GM19452 (cell line): ENCODE measurements at regions not wholly inside any gene's neighbourhood (a gene's known extent, or its start where the extent isn't known, plus 50 kb on each side); places are given as distances from the start of the nearest gene placed in this dataset.

Source experiments
- ATAC-seq: cut with Tn5 transposase; IDR thresholded peaks from one replicate; pipeline ENCODE4 v1.9.1; 2021; ENCODE audit not compliant: unreplicated experiment

DNA sequence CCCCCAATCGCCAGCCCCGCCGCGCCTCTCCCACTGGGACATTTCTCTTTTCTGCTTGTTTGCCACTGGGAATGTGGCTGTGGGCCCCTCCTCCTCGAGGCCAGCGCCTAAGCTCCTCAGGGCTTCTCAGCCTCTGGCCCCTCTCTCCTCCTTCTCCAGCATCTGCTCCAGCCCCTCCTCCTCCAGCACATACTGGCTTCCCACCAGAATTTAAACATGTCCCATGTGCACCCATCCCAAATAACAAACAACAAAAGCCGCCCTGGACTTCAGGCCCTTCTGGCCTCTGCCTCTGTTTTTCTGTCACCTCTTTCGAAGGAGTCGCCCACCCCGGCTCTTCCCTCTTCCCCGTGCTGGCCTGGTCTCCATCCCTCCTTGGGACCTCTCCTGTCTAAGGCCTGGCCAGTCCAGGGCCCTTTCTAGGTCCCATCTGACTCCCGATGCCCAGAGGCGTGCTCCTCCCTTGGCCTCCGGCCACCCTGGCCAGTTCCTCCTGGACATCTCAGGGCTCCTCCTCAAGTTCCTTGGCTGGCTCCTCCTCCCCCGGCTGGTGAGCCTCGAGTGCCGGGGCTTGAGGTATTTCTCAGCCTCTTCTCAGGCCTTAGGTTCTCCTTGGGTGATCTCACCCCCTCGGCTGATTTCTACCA lies 94.6 kb upstream of the SLC6A6 start:
- no peak for ATAC-seq

DNA sequence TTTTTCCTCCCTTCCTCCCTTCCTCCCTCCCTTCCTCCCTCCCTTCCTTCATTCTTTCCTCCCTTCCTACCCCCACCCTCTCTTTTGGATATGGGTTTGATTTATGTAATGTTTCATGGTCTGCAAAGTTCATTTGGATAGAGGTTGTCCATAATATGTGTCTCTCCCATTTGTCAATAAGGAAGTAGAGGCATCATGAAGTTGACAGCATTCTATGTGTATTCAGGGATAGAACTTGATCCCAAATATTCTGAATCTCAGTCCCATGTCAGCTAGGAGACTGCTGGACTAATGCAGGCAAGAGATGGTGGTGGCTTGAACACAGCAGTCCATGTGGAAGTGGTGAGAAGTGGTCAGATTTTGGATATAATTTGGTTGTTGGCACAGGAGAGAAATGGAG lies 90.7 kb upstream of the SLC6A6 start:
- ATAC-seq = no peak

DNA sequence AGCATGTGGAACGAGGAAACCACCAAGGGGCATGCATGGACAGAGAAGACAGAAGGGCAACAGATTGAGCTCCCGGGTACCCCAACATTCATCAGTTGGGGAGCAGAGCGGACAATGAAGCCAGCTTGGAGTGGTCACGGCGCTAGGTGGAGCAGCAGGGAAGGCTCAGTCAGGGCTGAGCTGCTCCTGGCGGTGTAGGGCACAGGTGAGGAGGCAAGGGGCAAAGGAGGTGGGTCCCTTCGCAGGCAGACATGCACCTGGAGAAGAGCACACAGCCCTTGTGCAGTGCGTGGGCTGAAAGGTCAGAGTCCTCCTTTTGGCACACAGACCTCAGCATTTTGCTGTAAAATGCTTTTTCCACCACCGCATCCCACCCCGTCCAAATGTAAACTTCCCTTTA lies 90.0 kb upstream of the SLC6A6 start:
- no peak for ATAC-seq

DNA sequence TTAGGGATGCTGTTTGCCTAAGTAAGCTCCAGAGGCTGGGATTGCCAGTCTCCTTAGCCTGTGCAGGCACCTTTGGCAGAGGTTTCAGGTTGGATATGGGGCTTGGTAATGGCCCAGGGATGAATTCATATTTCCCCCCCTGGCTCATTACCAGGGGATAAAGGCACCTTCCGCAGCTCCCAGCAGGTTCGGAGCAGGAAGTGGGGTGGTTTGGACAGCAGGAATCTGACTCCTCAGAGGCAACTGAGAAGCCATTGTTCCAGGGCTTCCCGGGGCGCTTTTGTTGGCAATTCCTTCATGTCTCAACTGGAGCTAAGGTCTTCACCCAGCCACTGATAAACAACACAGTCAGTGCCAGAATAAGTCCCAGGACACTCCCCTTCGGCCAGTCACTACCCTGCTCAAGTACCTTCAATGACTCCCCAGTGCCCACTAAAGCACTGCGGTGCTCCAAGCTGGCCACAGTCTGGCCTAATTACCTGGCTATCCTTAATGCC lies 85.3 kb upstream of the SLC6A6 start:
- ATAC-seq = no peak

DNA sequence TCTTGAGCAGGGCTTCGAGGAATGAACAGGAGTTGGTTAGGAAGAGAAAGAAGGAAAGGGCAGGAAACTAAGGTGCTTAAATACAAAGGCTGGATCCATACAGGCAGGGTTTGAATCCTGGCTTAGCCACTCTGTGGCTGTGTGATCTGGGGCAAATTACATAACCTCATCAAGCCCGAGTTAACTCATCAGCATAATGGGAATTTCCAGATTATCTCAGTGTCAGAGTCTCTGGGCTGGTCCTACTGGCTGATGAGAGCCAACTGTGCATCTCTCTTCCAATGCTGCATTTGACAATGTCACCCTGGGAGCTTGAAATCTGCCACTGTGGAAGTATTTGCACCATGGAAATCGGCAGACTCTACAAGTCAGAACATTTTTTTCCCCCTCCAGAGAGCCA lies 83.8 kb upstream of the SLC6A6 start:
- ATAC-seq = no peak

DNA sequence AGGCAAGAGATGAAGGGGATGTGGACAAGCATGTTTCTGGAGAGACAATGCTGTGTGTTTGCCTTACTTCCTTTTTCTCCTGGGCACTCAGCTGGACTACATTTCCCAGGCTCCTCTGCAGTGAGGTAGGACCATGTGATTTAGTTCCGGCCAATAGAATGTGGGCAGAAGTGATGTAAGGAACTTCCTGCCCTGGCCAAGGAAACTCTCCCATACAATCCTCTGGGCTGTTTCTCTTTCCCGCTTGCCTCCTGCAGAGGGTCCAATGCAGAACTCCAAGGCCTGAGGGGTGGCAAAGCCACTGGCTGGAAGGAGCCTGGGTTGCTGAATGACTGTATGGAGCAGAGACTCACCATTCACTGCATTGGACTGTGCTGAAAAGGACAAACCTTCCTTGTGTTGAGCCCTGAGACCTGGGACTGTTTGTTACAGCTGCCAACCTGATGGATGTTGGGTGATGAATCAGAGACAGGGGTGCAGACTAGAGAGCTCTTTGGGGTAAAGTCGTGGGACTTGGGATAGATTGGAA lies 82.7 kb upstream of the SLC6A6 start:
- ATAC-seq = peak; percentile 96

DNA sequence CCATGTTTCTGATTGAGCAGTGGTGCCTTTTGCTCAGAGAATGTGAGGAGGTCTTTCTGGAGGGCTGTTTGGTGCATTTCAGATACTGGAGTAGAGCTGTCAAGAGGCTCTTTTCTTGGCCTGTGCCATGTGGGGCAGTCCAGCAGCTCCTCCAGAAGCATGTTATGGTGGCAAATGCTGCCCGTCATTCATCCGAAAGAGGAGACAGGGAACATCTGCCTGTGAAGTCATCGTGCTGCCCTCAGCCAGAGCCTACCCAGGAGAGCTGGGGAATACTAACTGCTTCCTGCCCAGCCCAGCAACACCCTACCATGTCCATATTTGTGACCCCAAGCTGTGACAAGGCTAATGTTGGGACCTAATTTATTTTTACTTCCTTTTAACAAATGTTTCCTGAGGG lies 82.2 kb upstream of the SLC6A6 start:
- ATAC-seq = no peak

DNA sequence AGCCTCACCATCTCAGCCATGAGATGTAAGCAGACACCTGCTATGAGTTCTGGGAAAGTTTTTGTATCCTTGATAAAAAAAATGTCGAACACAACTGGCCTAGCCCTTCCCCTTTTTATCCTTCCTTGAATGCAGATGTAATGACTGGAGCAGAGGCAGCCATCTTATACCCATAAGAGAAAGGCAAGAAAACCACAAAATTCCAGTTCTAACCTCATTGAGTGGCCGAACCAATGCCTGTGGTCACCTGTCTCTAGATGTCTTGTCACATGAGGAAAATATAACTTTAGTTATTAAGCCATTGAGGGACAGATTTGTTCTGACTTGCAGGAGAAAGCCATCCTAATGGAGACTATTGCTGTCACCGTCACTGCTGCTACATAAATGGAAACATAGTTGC lies 80.4 kb upstream of the SLC6A6 start:
- no peak for ATAC-seq

DNA sequence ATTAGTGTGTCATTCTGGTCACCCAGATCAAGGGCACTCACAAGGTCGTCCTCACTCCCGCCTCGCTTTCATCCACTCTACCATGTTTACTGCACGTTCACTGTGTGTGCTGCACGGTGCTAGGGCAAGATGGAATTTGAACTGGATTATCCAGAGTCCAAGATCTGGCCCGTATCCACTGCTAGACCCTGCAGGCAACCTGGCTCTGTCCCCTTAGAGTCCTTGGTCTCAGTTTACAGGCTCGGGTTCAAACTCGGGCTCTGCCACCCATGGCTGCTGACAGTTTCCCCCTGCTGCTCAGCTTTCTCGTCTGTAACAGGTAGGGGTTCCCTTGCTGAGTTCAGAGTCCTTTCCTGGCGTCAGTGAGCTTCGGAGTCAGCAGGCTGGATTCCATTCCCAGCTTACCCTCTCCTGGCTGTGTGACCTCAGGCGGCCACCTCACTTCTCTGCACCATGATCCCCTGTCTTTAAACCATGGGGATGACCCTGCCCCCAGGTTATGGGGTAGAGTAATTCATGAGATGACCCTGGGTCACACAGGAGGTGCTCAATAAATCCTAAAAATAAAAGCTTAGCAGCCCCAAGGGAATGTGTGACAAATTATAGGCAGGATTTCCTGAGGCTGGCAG lies 79.6 kb upstream of the SLC6A6 start:
- ATAC-seq = no peak

DNA sequence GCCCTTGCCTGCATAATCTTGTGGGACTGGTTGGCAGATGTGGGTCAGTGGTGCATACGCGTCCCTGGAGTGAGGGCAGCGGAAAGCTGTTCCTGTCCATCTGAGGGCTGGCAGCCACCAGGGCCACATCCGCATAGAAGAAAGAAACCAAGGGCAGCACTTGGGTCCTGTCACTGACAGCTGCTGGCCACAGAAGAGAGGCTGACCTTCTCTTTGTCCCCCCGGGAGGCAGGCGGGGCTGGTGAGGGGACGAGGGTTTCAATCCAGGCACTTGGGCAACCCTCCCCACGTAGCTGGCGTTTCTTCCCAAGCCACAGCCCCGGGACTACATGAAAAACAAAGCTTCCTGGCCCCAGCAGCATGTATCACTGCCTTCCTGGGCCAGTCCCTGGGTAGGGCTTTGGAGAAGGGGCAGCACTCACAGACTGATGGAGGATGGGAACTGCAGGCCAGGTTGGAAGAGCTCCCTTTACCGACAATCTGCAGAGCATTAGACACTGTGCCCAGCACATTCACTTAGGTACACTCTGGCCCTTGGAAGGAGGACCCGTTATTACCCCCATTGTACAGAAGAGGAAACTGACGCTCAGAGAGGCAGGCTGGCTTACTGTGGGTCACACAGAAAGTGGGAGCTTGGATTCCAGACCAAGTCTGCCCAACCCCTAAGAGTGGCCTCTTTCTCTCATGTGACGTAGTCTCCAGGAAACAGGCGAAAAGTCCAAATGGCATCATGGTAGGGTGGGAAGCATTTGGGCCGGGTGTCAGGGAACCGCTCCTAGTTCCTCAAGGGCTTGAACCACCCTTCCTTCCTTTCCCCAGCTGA lies 78.8 kb upstream of the SLC6A6 start:
- no peak for ATAC-seq

DNA sequence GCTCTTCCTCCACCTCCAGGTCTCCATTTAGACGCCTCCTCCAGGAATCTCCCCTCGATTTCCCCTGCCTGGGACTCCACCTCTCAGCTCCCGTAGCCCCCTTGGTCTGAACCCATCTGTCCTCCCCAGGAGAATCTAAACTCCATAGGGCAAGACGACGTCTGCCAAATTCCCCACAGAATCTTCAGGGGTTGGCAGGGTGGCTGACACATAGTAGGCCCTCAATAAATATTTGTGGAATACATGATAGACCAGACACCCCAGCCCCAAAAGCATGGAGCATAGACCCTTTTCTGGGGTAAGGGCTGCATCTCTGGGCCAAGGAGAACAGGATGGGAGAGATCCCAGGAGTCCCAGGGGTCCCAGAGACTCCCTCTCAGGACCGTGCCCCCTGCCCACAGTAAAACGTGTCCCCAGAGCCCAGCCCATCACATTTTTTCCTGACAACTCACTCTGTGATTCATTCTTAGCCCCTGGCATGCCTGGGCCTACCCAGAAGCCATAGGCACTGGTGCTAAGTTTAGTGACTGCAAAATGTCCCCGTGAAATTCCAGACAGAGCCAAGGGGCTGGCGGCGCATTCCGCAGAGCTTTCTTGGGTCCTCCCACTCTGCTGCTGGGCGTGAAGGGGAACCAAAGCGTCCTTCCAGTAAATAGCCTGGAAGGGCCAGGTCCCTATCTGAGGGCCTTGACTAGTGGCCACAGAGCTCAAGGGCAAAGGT lies 78.0 kb upstream of the SLC6A6 start:
- ATAC-seq = no peak

DNA sequence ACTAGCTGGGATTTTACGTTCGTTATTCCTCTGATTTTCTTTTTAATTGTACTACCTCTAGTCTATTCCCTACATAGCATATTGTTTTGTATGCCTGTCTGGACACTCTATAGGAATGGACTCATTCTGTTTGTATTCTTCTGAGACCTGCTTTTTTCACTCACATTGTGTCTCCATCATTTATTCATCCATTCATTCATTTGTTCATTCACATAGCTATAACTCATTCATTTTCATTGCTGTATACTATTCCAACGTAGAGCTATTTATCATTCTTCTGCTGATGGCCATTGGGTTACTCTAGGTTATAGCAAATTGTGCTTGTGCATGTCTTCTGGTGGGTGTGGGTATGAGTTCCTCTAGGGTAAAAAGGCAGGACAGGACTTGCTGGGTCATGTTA lies 74.0 kb upstream of the SLC6A6 start:
- no peak for ATAC-seq

DNA sequence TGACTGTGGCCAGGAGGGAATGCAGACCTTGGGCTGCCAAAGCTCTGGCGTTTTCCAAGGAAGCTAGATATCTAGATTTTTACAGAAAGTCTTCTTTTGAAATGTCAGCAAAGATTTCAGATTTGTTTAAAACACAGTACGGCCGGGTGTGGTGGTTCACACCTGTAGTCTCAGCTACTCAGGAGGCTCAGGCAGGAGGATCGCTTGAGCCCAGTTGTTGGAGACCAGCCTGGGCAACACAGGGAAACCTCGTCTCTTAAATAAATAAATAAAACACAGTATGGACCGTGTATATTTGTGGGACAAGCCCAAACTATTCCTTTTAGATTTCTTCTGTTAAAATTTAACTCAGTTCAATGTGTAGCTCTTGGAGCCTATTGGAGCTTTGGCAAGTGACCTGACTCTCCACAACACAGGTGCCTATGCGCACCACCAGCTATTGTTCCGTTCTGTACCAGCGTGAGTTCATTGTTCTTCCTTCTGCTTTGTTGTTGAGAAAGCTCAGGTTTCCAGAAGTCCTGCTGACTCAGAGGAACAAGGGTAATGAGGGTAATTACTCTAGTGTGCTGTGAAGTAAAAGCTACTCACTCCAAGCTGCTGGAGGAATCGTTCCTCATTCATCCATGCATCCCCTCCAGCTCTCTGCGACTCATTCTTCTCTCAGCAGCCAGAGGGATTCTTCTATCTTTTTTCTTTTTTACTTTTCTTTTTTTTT lies 73.1 kb upstream of the SLC6A6 start:
- ATAC-seq = no peak

DNA sequence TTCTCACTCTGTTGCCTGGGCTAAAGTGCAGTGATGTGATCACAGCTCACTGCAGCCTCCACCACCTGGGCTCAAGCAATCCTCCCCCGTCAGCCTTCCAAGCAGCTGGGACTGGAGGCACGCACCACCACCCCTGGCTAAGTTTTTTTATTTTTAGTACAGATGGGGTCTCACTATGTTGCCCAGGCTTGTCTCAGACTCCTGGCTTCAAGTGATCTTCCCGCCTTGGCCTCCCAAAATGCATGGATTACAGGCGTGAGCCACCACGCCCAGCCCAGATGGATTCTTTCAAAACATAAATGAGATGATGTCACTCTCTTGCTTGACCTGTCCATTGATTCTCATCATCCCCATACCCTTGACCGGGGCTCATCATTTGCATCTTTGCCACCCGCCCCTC lies 72.6 kb upstream of the SLC6A6 start:
- no peak for ATAC-seq

DNA sequence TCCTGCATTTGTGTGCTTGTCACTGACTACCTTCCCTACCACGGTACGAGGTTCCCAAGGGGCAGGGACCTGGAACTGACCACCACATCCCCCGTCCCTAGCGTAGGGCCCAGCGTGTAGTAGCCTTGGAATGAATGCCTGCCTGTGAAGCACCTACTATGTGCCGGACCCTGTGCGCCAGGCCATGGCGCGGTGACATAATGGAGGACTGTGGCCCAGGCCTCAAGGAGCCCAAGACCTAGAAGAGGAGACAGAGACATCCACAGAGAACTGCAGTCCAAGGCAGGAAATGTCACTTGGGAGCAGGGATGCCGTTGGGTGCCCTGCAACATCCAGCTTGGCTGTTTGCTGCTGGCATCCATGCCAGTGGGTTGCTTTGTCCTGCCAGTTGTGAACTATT lies 71.9 kb upstream of the SLC6A6 start:
- ATAC-seq = no peak

DNA sequence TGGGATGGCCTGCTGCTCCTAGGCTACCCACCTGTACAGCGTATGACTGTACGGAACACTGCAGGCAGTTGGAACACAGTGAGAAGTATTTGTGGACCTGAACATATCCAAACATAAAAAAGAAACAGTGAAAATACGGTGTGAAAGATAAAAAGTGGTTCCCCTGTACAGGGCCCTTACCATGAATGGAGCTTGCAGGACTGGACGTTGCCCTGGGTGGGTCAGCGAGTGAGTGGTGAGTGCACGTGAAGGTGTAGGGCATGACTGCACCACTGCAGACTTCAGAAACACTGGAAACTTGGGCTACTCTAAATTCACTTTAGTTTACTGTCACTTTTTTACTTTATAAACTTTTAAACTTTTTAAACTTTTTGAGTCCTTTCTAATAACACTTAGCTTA lies 71.2 kb upstream of the SLC6A6 start:
- ATAC-seq = no peak

DNA sequence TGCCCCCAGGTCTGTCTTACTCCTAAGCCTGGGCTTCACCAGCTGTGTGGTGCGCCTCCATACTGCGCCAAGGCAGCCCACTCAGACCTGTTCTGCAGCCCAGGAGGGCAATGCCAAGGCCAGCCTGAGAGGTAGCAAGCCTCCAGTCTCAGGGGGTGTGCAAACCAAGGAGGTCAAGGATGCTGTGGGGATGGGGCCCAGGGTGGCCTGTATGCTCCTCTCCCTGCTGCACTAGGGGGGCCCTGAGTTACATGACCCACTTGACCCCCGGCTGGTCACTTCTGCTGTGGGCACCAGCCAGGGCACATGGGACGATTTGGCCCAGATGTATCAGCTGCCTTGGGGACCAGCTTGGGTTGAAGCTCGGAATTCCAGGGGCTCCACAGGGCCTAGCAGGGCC lies 70.0 kb upstream of the SLC6A6 start:
- ATAC-seq = no peak

DNA sequence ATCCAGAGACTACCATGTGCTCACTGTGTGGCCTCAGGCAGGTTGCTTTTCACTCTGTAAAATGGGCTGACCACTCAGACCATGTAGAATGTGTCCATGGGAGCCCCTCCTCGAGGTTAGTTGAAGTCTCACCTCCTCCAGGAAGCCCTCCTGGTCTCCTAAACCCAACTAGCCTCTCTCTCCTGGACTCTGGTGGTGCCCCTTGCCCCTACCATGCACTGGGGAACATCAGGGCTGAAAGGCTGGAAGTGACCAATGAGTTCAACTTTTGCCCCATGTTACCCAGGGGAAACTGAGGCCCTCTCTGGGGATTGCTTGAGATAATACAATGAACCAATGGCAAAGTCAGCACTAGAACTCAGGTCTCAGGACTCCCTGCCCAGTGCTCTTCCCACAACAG lies 69.2 kb upstream of the SLC6A6 start:
- no peak for ATAC-seq

DNA sequence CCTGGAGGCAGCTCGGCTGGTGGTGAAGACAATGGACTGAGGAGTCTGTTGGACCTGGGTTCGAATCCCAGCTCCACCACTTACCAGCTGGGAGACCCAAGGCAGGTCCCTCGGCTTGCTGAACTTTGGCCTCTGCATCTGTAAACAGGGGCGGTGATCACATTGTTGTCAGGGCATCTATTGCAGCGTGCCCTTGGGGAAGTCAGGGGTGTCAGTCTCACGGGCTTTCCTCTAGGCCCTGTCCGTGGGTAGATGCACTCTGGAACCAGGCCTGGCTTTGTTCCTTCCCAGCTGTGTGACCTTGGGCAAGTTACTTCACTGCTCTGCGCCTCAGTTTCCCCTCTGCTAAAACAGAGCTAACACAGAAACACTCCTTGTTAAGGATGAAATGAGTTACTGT lies 68.8 kb upstream of the SLC6A6 start:
- no peak for ATAC-seq

DNA sequence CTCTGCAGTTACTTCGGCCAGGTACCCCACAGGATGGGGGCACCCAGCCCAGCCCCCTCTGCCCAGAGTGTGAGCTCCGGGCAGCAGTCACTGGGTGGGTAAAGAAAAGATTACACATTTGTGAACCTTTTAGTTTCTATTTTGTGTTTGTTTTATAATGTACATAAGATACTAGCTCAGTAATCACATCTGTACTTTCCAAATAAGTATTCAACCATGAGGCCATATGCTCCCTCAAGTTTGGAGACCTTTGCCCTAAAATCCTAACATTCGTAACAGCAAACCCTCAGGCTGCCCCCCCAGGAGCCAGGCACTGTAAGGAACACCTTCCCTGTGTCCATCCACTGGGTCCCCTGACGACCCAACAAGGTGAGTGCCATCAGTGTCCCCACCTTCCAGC lies 68.3 kb upstream of the SLC6A6 start:
- no peak for ATAC-seq

DNA sequence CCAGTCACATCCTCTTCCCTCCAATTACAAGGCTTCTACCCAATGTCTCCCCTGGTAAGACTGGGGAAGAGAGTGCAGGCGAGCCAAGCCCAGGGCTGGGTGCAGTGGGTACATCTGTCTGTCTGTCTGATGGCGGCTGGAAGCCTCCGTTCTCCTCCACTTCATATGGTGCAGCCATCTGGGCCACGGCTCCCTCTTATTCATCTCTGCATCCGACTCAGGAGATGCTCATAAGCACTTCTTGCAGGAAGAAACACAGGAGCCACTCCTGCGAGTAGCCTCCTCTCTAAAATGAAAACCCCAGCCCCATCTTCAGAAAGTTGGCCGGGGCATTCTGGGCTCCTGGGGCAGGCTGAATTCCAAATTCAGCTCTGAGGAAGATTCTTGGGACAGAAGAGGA lies 67.5 kb upstream of the SLC6A6 start:
- no peak for ATAC-seq
